HepG2 (cell line): ENCODE measurements at regions not wholly inside any gene's neighbourhood (a gene's known extent, or its start where the extent isn't known, plus 50 kb on each side); places are given as distances from the start of the nearest gene placed in this dataset.
A peak's percentile ranks its signal among the peaks of the same experiment; 100 is the strongest.

Experiments used
- ATAC-seq: fragments of 200-7000 bp; cut with Tn5 transposase; 3 replicates; pipeline ENCODE4 v1.9.1; 2020; ENCODE audit warnings: mild to moderate bottlenecking, moderate library complexity
- BruUV-seq: library from RNA; stranded (reverse); fragments of 400-500 nt; replicated peaks from 2 replicates; lab custom pipeline; 2021; lab: Mats Ljungman, UMichigan
- CTCF ChIA-PET: fragments of 300-600 bp; formaldehyde crosslinking; extraction: SDS; loops from one replicate; lab custom pipeline; 2021; ENCODE audit warnings: low total read pairs, inconsistent platforms, low intra/inter-chr PET ratio; lab: Yijun Ruan, JAX
- POLR2A ChIA-PET: fragments of 350-600 bp; sonication (Branson Sonifier 250); formaldehyde crosslinking; loops from one replicate; lab custom pipeline; 2020; ENCODE audit warnings: antibody characterized with exemption, inconsistent platforms; lab: Yijun Ruan, JAX
- DNase-seq: peaks from one replicate; pipeline ENCODE4 v3.0.0-alpha.2; 2015; ENCODE audit warnings: low spot score
- FAIRE-seq: peaks from 3 replicates; lab custom pipeline; 2011; peaks lifted over from hg19 to GRCh38; lab: Jason Lieb, UNC
- H2AFZ ChIP-seq: one replicate; pipeline ENCODE4 v1.6.1; 2011; ENCODE audit warnings: low read length, inconsistent platforms
- H3K27ac ChIP-seq: fragments of 300-600 bp; 3 replicates; pipeline ENCODE4 v1.8.0; 2011; ENCODE audit warnings: mixed run types, mild to moderate bottlenecking, mixed read lengths, low read length, inconsistent platforms; ENCODE audit not compliant: insufficient read depth; ENCODE audit errors: extremely low read length
- H3K27me3 ChIP-seq, 2 experiments: fragments of 200-600 bp in 1 of 2; 2 replicates in 1 of 2; 3 replicates in 1 of 2; pipeline versions ENCODE4 v1.6.0 to v1.8.0; 2011; ENCODE audit warnings: low read length in 2 of 2, mild to moderate bottlenecking in 2 of 2, moderate library complexity in 2 of 2, inconsistent platforms in 1 of 2; ENCODE audit not compliant: insufficient read depth in 2 of 2, control insufficient read depth in 1 of 2
- H3K36me3 ChIP-seq, 2 experiments: fragments of 200-600 bp in 1 of 2; replicated peaks in 1 of 2; 2 replicates in 1 of 2; 3 replicates in 1 of 2; pipeline versions ENCODE4 v1.5.1 to v1.8.0; 2011; ENCODE audit warnings: low read length in 2 of 2, inconsistent platforms in 1 of 2; ENCODE audit not compliant: insufficient read depth in 2 of 2, control insufficient read depth in 1 of 2
- H3K4me1 ChIP-seq: 2 replicates; pipeline ENCODE4 v1.5.1; 2012; ENCODE audit warnings: low read length, inconsistent platforms; ENCODE audit not compliant: insufficient read depth
- H3K4me2 ChIP-seq: 2 replicates; pipeline ENCODE4 v1.6.0; 2011; ENCODE audit warnings: low read depth, low read length, inconsistent platforms
- H3K4me3 ChIP-seq, 3 experiments: fragments of 200-600 bp in 1 of 3; sonication (generic), shearing (Covaris generic) in 1 of 3; replicated peaks in 1 of 3; 2 replicates each; pipeline ENCODE4 v1.5.1; 2011 to 2016; ENCODE audit warnings: low read length in 3 of 3, inconsistent platforms in 2 of 3, low read depth in 2 of 3, mild to moderate bottlenecking in 2 of 3, control low read depth in 1 of 3, mixed read lengths in 1 of 3; ENCODE audit not compliant: insufficient read depth in 1 of 3
- H3K79me2 ChIP-seq: one replicate; pipeline ENCODE4 v1.6.1; 2011; ENCODE audit warnings: low read length, inconsistent platforms; ENCODE audit not compliant: insufficient read depth
- H3K9ac ChIP-seq: 2 replicates; pipeline ENCODE4 v1.6.0; 2011; ENCODE audit warnings: mild to moderate bottlenecking, low read depth, low read length, inconsistent platforms; ENCODE audit not compliant: insufficient read depth
- H3K9me3 ChIP-seq: 2 replicates; pipeline ENCODE4 v1.5.1; 2012; ENCODE audit warnings: mild to moderate bottlenecking, low read length
- H4K20me1 ChIP-seq: 2 replicates; pipeline ENCODE4 v1.6.0; 2011; ENCODE audit warnings: inconsistent platforms, mild to moderate bottlenecking, low read length, moderate library complexity; ENCODE audit not compliant: insufficient read depth
- ATF1 ChIP-seq: IDR thresholded peaks from 2 replicates; pipeline ENCODE4 v1.6.1; 2016; ENCODE audit warnings: mild to moderate bottlenecking, control low read depth
- GABPA ChIP-seq, 2 experiments: IDR thresholded peaks; 2 replicates each; pipeline ENCODE4 v1.6.1; 2011 to 2016; ENCODE audit warnings: low read depth in 2 of 2, low read length in 1 of 2, missing biosample characterization in 1 of 2, missing genetic modification characterization in 1 of 2
- SPEN ChIP-seq: sonication (generic); formaldehyde crosslinking; IDR thresholded peaks from 2 replicates; pipeline ENCODE4 v1.5.1; 2020; ENCODE audit warnings: low read depth, mild to moderate bottlenecking, missing genetic modification reagents
- ZBTB20 ChIP-seq: sonication (generic); formaldehyde crosslinking; IDR thresholded peaks from 2 replicates; pipeline ENCODE4 v1.8.1; 2023; ENCODE audit warnings: missing genetic modification reagents, low read depth, mild to moderate bottlenecking, borderline replicate concordance
- ZNF761 ChIP-seq: sonication (generic); formaldehyde crosslinking; conservative IDR thresholded peaks from 2 replicates; pipeline ENCODE4 v1.4.0; 2020; ENCODE audit warnings: mild to moderate bottlenecking, missing genetic modification reagents
- ZNF773 ChIP-seq: sonication (generic); formaldehyde crosslinking; IDR thresholded peaks from 2 replicates; pipeline ENCODE4 v1.4.0; 2020; ENCODE audit warnings: missing genetic modification reagents, borderline replicate concordance
- WGBS: methylation state at CpG from one replicate; pipeline ENCODE4 v1.1.6; 2017; ENCODE audit warnings: low lambda C conversion rate; 5-methylcytosine and 5-hydroxymethylcytosine counted together
- in situ Hi-C: cut with HindIII; loops from 2 replicates; pipeline ENCODE4 v1.10.0; 2017; ENCODE audit warnings: low pct_unique_long_range_greater_than_20kb; ENCODE audit not compliant: extremely low pct_ligation_motif_present
- intact Hi-C: fragments of 100-400 bp; cut with micrococcal nuclease; formaldehyde crosslinking; loops from one replicate; pipeline ENCODE4 v1.10.0; 2022; ENCODE audit not compliant: unreplicated experiment

DNA sequence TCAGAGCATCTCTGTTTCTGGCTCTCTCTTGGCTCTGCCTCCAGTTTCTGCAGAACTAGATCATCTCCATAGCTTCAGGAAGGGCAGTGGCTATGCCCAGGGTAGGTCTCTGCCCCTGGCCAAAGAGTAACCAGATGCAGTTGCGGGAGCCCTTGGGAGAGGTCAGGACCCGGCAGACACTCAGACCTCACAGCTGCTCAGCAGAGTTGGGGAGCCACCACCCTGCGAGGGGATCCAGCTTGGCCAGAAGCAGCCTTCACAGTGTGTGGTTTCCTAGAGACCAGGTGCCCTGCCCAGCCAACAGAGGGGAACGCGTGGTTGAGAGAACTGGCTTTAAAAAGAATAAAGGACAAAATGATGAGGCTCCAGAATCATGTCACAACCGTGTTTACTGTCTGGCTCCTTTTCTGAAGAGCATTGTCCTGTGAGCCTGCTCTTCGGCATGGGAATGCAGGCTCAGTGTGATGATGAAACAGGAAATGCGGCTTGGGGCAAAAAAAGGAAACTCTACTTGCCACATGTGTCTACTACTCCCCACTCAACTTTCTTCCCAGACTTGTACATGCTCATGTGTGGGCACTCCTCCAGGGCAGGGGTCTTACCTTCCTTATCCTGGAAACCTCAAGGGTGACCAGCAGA, 243.1 kb downstream of the INHBA start:
- CTCF ChIA-PET = no interaction called here
- Histone ChIP-seq H3K36me3 (no peaks in the 10 kb centered on the region), H3K4me2 (no peak overlapping the region), H3K27me3 (no peaks in the 10 kb centered on the region)
- intact Hi-C loops = no loop called here
- TF ChIP-seq ATF1 (CRISPR knock-in tag) = 0 out of 2 replicates have a peak, but pooled peaks have one; percentile 23
- TF ChIP-seq ZNF761 (CRISPR knock-in tag) = no peak
- no peak for TF ChIP-seq GABPA (IDR thresholded peaks at IDR 0.05; ENCODE audit: low read depth, low read length)
- peak; percentile 41; the same call in 1 of the 2 replicates for TF ChIP-seq GABPA (CRISPR knock-in tag; IDR thresholded peaks at IDR 0.05; ENCODE audit: low read depth)
- TF ChIP-seq, all 625 proteins: peak for 2
- peaks cover 32% of the 10 kb centered on the region for H3K9me3 ChIP-seq
- WGBS = 3% methylated on average over 7 of the region's 8 CpGs
- ATAC-seq = no peak
- H2AFZ ChIP-seq = no peak overlapping the region
- H3K4me3 ChIP-seq = no peak overlapping the region
- POLR2A ChIA-PET = no interaction called here
- DNase-seq = peak; percentile 1
- in situ Hi-C loops = no loop called here
- no peak overlapping the region for H3K27ac ChIP-seq
- H3K79me2 ChIP-seq = no peaks in the 10 kb centered on the region
- BruUV-seq = no TSS peak
- no peak overlapping the region for H3K9ac ChIP-seq
- no peaks in the 10 kb centered on the region for H4K20me1 ChIP-seq
- H3K4me1 ChIP-seq = no peaks in the 10 kb centered on the region
- no peak for FAIRE-seq

DNA sequence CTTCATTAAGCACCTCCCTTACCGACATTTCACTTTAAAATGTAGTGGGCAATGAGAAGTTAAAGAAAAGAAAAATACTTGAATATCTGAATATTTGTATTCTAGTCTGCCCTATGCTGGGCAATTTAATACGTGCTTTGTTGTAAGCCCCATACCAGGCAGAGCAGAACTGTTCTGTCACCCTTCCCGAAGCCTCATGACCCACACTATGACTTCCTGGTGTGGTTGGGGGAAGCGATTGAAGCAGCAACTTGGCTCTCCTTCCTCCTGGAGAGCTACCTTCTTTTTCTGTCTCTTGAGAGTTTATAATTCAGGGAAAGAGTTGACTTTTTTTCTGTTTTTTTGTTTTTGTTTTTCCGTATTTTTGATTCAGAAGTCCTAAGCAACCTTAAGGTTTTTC, 243.7 kb downstream of the INHBA start:
- no peaks in the 10 kb centered on the region for H3K36me3 ChIP-seq
- H3K9me3 ChIP-seq = peaks cover 35% of the 10 kb centered on the region
- no peaks in the 10 kb centered on the region for H3K4me1 ChIP-seq
- no peak for FAIRE-seq
- no peaks in the 10 kb centered on the region for H4K20me1 ChIP-seq
- ATAC-seq = no peak
- H3K27me3 ChIP-seq = no peaks in the 10 kb centered on the region
- ChIA-PET POLR2A (no interaction called here), CTCF (no interaction called here)
- H2AFZ ChIP-seq = no peak overlapping the region
- H3K4me3 ChIP-seq = no peak overlapping the region
- H3K9ac ChIP-seq = no peak overlapping the region
- H3K4me2 ChIP-seq = no peak overlapping the region
- H3K79me2 ChIP-seq = no peaks in the 10 kb centered on the region
- 22% methylated on average over 5 of the region's 5 CpGs for WGBS
- TF ChIP-seq ZBTB20 (CRISPR knock-in tag) (no peak), ZNF773 (CRISPR knock-in tag) (no peak), SPEN (CRISPR knock-in tag) (no peak)
- intact Hi-C loops = no loop called here
- no peak for DNase-seq
- H3K27ac ChIP-seq = no peak overlapping the region
- in situ Hi-C loops = no loop called here
- BruUV-seq = no TSS peak
